HEK293 (cell line): ENCODE measurements at regions not wholly inside any gene's neighbourhood (a gene's known extent, or its start where the extent isn't known, plus 50 kb on each side); places are given as distances from the start of the nearest gene placed in this dataset.
A peak's percentile ranks its signal among the peaks of the same experiment; 100 is the strongest.

Experiments
- CTCF ChIA-PET: fragments of 350-600 bp; formaldehyde crosslinking; extraction: SDS; loops from one replicate; lab custom pipeline; 2021; ENCODE audit warnings: antibody characterized with exemption; lab: Yijun Ruan, JAX
- POLR2A ChIA-PET: fragments of 300-600 bp; formaldehyde crosslinking; extraction: SDS; loops from one replicate; lab custom pipeline; 2020; ENCODE audit warnings: antibody characterized with exemption, inconsistent platforms; lab: Yijun Ruan, JAX
- H3K27ac ChIP-seq: fragments of 200-500 bp; sonication (Bioruptor generic); 2 replicates; pipeline ENCODE4 v1.5.1; 2014; ENCODE audit warnings: low read depth, low read length, control low read depth, inconsistent platforms; ENCODE audit errors: extremely low read depth
- H3K36me3 ChIP-seq, 2 experiments: fragments of 200-500 bp in 1 of 2; sonication (Bioruptor generic) in 1 of 2; 1 replicate in 1 of 2; 2 replicates in 1 of 2; pipeline ENCODE4 v1.5.1; 2014 to 2017; ENCODE audit warnings: inconsistent platforms in 2 of 2, low read length in 2 of 2; ENCODE audit not compliant: control insufficient read depth in 2 of 2, insufficient read depth in 1 of 2
- H3K4me1 ChIP-seq: fragments of 200-500 bp; sonication (Bioruptor generic); 2 replicates; pipeline ENCODE4 v1.5.1; 2014; ENCODE audit warnings: mild to moderate bottlenecking, low read length, inconsistent platforms; ENCODE audit not compliant: control insufficient read depth, insufficient read depth
- H3K4me3 ChIP-seq: 2 replicates; pipeline ENCODE4 v1.5.1; 2011; ENCODE audit warnings: low read depth, mild to moderate bottlenecking, control low read depth, low read length, moderate library complexity
- H3K9me3 ChIP-seq: fragments of 200-500 bp; sonication (Bioruptor generic); 2 replicates; pipeline ENCODE4 v1.5.1; 2014; ENCODE audit warnings: low read depth, low read length, inconsistent platforms; ENCODE audit not compliant: control insufficient read depth, insufficient read depth
- BCL11B ChIP-seq: fragments of 450-650 bp; formaldehyde crosslinking; IDR thresholded peaks from 2 replicates; pipeline ENCODE4 v1.5.1; 2016; ENCODE audit warnings: low read depth, missing biosample characterization, missing genetic modification characterization
- BCL6B ChIP-seq: fragments of 450-650 bp; formaldehyde crosslinking; IDR thresholded peaks from 2 replicates; pipeline ENCODE4 v1.5.1; 2017; ENCODE audit warnings: missing biosample characterization, missing genetic modification characterization
- EGR2 ChIP-seq: fragments of 450-650 bp; formaldehyde crosslinking; IDR thresholded peaks from 2 replicates; pipeline ENCODE4 v1.5.1; 2016; ENCODE audit warnings: low read depth, missing biosample characterization, missing genetic modification characterization
- KLF9 ChIP-seq: fragments of 450-650 bp; formaldehyde crosslinking; IDR thresholded peaks from 2 replicates; pipeline ENCODE4 v1.5.1; 2016; ENCODE audit warnings: missing biosample characterization, missing genetic modification characterization, low read depth
- PRDM1 ChIP-seq: fragments of 450-650 bp; formaldehyde crosslinking; IDR thresholded peaks from 2 replicates; pipeline ENCODE4; 2016; ENCODE audit warnings: missing biosample characterization, missing genetic modification characterization
- PRDM4 ChIP-seq: fragments of 450-650 bp; formaldehyde crosslinking; IDR thresholded peaks from 2 replicates; pipeline ENCODE4 v1.5.1; 2017; ENCODE audit warnings: missing biosample characterization, missing genetic modification characterization
- TCF7L2 ChIP-seq: IDR thresholded peaks from 2 replicates; pipeline ENCODE4 v1.6.1; 2011; ENCODE audit warnings: low read depth, mild to moderate bottlenecking, inconsistent platforms, low read length, moderate library complexity, borderline replicate concordance
- TRIM28 ChIP-seq: IDR thresholded peaks from 2 replicates; pipeline ENCODE4 v1.6.1; 2011; ENCODE audit warnings: low read length, control low read depth, borderline replicate concordance
- YY2 ChIP-seq: fragments of 450-650 bp; formaldehyde crosslinking; IDR thresholded peaks from 2 replicates; pipeline ENCODE4 v1.5.1; 2016; ENCODE audit warnings: missing biosample characterization, missing genetic modification characterization
- ZBTB10 ChIP-seq: fragments of 450-650 bp; formaldehyde crosslinking; IDR thresholded peaks from 2 replicates; pipeline ENCODE4 v1.5.1; 2016; ENCODE audit warnings: missing biosample characterization, missing genetic modification characterization
- ZFHX2 ChIP-seq: fragments of 450-650 bp; formaldehyde crosslinking; conservative IDR thresholded peaks from 2 replicates; pipeline ENCODE4 v1.5.1; 2016; ENCODE audit warnings: missing biosample characterization, missing genetic modification characterization
- ZFP69B ChIP-seq: fragments of 450-650 bp; formaldehyde crosslinking; IDR thresholded peaks from 2 replicates; pipeline ENCODE4 v1.5.1; 2016; ENCODE audit warnings: missing biosample characterization, missing genetic modification characterization
- ZIC2 ChIP-seq: fragments of 450-650 bp; formaldehyde crosslinking; IDR thresholded peaks from 2 replicates; pipeline ENCODE4 v1.5.1; 2016; ENCODE audit warnings: missing biosample characterization, missing genetic modification characterization
- ZNF132 ChIP-seq: fragments of 450-650 bp; formaldehyde crosslinking; IDR thresholded peaks from 2 replicates; pipeline ENCODE4 v1.5.1; 2017; ENCODE audit warnings: missing biosample characterization, missing genetic modification characterization, borderline replicate concordance
- ZNF146 ChIP-seq: fragments of 450-650 bp; formaldehyde crosslinking; IDR thresholded peaks from 2 replicates; pipeline ENCODE4 v1.5.1; 2016; ENCODE audit warnings: missing biosample characterization, missing genetic modification characterization
- ZNF155 ChIP-seq: fragments of 450-650 bp; formaldehyde crosslinking; IDR thresholded peaks from 2 replicates; pipeline ENCODE4 v1.5.1; 2016; ENCODE audit warnings: missing biosample characterization, missing genetic modification characterization
- ZNF157 ChIP-seq: fragments of 450-650 bp; formaldehyde crosslinking; IDR thresholded peaks from 2 replicates; pipeline ENCODE4 v1.5.1; 2016; ENCODE audit warnings: missing biosample characterization, missing genetic modification characterization
- ZNF174 ChIP-seq: fragments of 450-650 bp; formaldehyde crosslinking; IDR thresholded peaks from 2 replicates; pipeline ENCODE4 v1.5.0; 2017; ENCODE audit warnings: missing biosample characterization, mild to moderate bottlenecking, missing genetic modification characterization
- ZNF2 ChIP-seq: fragments of 450-650 bp; formaldehyde crosslinking; IDR thresholded peaks from 2 replicates; pipeline ENCODE4 v1.5.1; 2016; ENCODE audit warnings: missing biosample characterization, missing genetic modification characterization
- ZNF221 ChIP-seq: fragments of 450-650 bp; formaldehyde crosslinking; IDR thresholded peaks from 2 replicates; pipeline ENCODE4 v1.5.1; 2017; ENCODE audit warnings: missing biosample characterization, missing genetic modification characterization, borderline replicate concordance
- ZNF223 ChIP-seq: fragments of 450-650 bp; formaldehyde crosslinking; IDR thresholded peaks from 2 replicates; pipeline ENCODE4 v1.5.1; 2016; ENCODE audit warnings: missing biosample characterization, missing genetic modification characterization
- ZNF239 ChIP-seq: fragments of 450-650 bp; formaldehyde crosslinking; IDR thresholded peaks from 2 replicates; pipeline ENCODE4 v1.5.1; 2016; ENCODE audit warnings: missing biosample characterization, missing genetic modification characterization
- ZNF266 ChIP-seq: fragments of 450-650 bp; formaldehyde crosslinking; IDR thresholded peaks from 2 replicates; pipeline ENCODE4 v1.5.1; 2016; ENCODE audit warnings: missing biosample characterization, missing genetic modification characterization, low read depth
- ZNF366 ChIP-seq: fragments of 450-650 bp; formaldehyde crosslinking; conservative IDR thresholded peaks from 2 replicates; pipeline ENCODE4 v1.5.1; 2016; ENCODE audit warnings: missing biosample characterization, missing genetic modification characterization
- ZNF488 ChIP-seq: fragments of 450-650 bp; formaldehyde crosslinking; IDR thresholded peaks from 2 replicates; pipeline ENCODE4 v1.5.1; 2016; ENCODE audit warnings: missing biosample characterization, missing genetic modification characterization
- ZNF544 ChIP-seq: fragments of 450-650 bp; formaldehyde crosslinking; IDR thresholded peaks from 2 replicates; pipeline ENCODE4 v1.5.0; 2017; ENCODE audit warnings: missing biosample characterization, missing genetic modification characterization
- ZNF549 ChIP-seq: fragments of 450-650 bp; IDR thresholded peaks from 2 replicates; pipeline ENCODE4 v1.5.1; 2018; ENCODE audit warnings: missing biosample characterization, missing genetic modification characterization, mild to moderate bottlenecking, inconsistent platforms, moderate library complexity
- ZNF600 ChIP-seq: fragments of 450-650 bp; formaldehyde crosslinking; IDR thresholded peaks from 2 replicates; pipeline ENCODE4 v1.5.1; 2016; ENCODE audit warnings: missing biosample characterization, missing genetic modification characterization
- ZNF670 ChIP-seq: fragments of 450-650 bp; formaldehyde crosslinking; IDR thresholded peaks from 2 replicates; pipeline ENCODE4 v1.5.1; 2016; ENCODE audit warnings: missing biosample characterization, missing genetic modification characterization, low read depth
- ZNF677 ChIP-seq: fragments of 450-650 bp; IDR thresholded peaks from 2 replicates; pipeline ENCODE4 v1.5.0; 2018; ENCODE audit warnings: missing biosample characterization, mild to moderate bottlenecking, missing genetic modification characterization, moderate library complexity
- ZNF785 ChIP-seq: fragments of 450-650 bp; formaldehyde crosslinking; IDR thresholded peaks from 2 replicates; pipeline ENCODE4 v1.5.1; 2016; ENCODE audit warnings: missing biosample characterization, missing genetic modification characterization

- TF ChIP-seq ZNF223 (tag by site-specific recombination) (no peak), PRDM4 (tag by site-specific recombination) (peak; percentile 56; the same call in 1 of the 2 replicates), BCL6B (tag by site-specific recombination) (peak; percentile 86), ZNF146 (tag by site-specific recombination) (no peak), ZNF549 (tag by site-specific recombination) (no peak), TCF7L2 (peak; percentile 65; the same call in 1 of the 2 replicates), ZNF155 (tag by site-specific recombination) (no peak), ZNF366 (peak; percentile 64; the same call in 1 of the 2 replicates), KLF9 (tag by site-specific recombination) (no peak)
Measured at GRCh38 chr10:33478089-33478674, 143.7 kb upstream of the NRP1 start (continued).

GRCh38 chr10:33477291-33478088, 143.0 kb upstream of the NRP1 start:
- H3K4me1 ChIP-seq: peaks cover 15% of the 10 kb centered on the region
- peak overlapping the region; percentile 86 for H3K27ac ChIP-seq
- H3K36me3 ChIP-seq: no peaks in the 10 kb centered on the region
- ChIA-PET POLR2A (no interaction called here), CTCF (no interaction called here)
- no peak overlapping the region for H3K4me3 ChIP-seq
- H3K9me3 ChIP-seq: no peaks in the 10 kb centered on the region
- no peak for TF ChIP-seq ZNF544 (tag by site-specific recombination)
- peak; percentile 68; the same call in 1 of the 2 replicates for TF ChIP-seq ZNF239 (tag by site-specific recombination)
- no peak for TF ChIP-seq BCL11B (tag by site-specific recombination)
- TF ChIP-seq ZFP69B (tag by site-specific recombination): peak; percentile 76
- TF ChIP-seq ZNF785 (tag by site-specific recombination): no peak
- no peak for TF ChIP-seq ZFHX2 (tag by site-specific recombination)
- TF ChIP-seq ZNF174: no peak
- no peak for TF ChIP-seq YY2
- no peak for TF ChIP-seq ZIC2 (tag by site-specific recombination)
- TF ChIP-seq ZBTB10: no peak
- TF ChIP-seq EGR2 (tag by site-specific recombination): no peak
- TF ChIP-seq ZNF2 (tag by site-specific recombination): peak; percentile 64
- no peak for TF ChIP-seq ZNF132 (tag by site-specific recombination)
- peak; percentile 81 for TF ChIP-seq PRDM1 (tag by site-specific recombination)
- no peak for TF ChIP-seq ZNF488 (tag by site-specific recombination)
- no peak for TF ChIP-seq ZNF221 (tag by site-specific recombination)
- no peak for TF ChIP-seq ZNF677 (tag by site-specific recombination)
- no peak for TF ChIP-seq ZNF670 (tag by site-specific recombination)
- TF ChIP-seq ZNF157: no peak
- no peak for TF ChIP-seq ZNF600 (tag by site-specific recombination)
- TF ChIP-seq ZNF266: no peak
- TF ChIP-seq TRIM28: no peak
